HCT116 (cell line): ENCODE measurements at regions not wholly inside any gene's neighbourhood (a gene's known extent, or its start where the extent isn't known, plus 50 kb on each side); places are given as distances from the start of the nearest gene placed in this dataset.

Experiments used
- ATAC-seq: fragments of 200-7000 bp; cut with Tn5 transposase; 2 replicates; pipeline ENCODE4 v1.9.1; 2020; ENCODE audit warnings: mild to moderate bottlenecking, moderate library complexity
- BruUV-seq: library from RNA; stranded (reverse); fragments of 400-500 nt; replicated peaks from 2 replicates; lab custom pipeline; 2021; lab: Mats Ljungman, UMichigan
- CTCF ChIA-PET: fragments of 300-600 bp; sonication (Branson Sonifier 250); formaldehyde crosslinking; loops from one replicate; lab custom pipeline; 2021; ENCODE audit warnings: antibody characterized with exemption; lab: Charles Lee
- POLR2A ChIA-PET: fragments of 300-600, 350-600 bp; sonication (Branson Sonifier 250); formaldehyde crosslinking; loops from one replicate; lab custom pipeline; 2021; ENCODE audit warnings: antibody characterized with exemption; lab: Charles Lee
- RAD21 ChIA-PET, 2 experiments: fragments of 300-600 bp; sonication (Branson Sonifier 250); formaldehyde crosslinking; loops; one replicate each; lab custom pipeline; 2023; ENCODE audit warnings: low total read pairs in 2 of 2; ENCODE audit not compliant: uncharacterized antibody in 2 of 2, unreplicated experiment in 2 of 2, low non-redundant PET in 1 of 2; lab: Charles Lee
- DNase-seq: peaks from one replicate; pipeline ENCODE4 v3.0.0-alpha.2; 2010; ENCODE audit warnings: low read depth, low spot score
- H2AFZ ChIP-seq: fragments of 200-600 bp; shearing (Covaris generic), sonication (generic); 2 replicates; pipeline ENCODE4 v1.6.1; 2017; ENCODE audit warnings: low read depth, mixed run types, mixed read lengths, antibody characterized with exemption, low read length; ENCODE audit not compliant: poor library complexity, severe bottlenecking
- H3K27ac ChIP-seq: 2 replicates; pipeline ENCODE4 v1.5.1; 2012; ENCODE audit warnings: low read depth, low read length
- H3K27me3 ChIP-seq: fragments of 200-600 bp; sonication (generic); 2 replicates; pipeline ENCODE4 v1.6.1; 2016; ENCODE audit warnings: mixed run types, low read length, mixed read lengths; ENCODE audit not compliant: insufficient read depth
- H3K36me3 ChIP-seq, 2 experiments: fragments of 200-500 bp in 1 of 2; fragments of 200-600 bp in 1 of 2; sonication (Bioruptor generic) in 1 of 2; sonication (generic) in 1 of 2; 2 replicates each; pipeline versions ENCODE4 v1.5.1 to v1.6.1; 2014 to 2016; ENCODE audit warnings: low read length in 2 of 2, inconsistent platforms in 1 of 2, mixed read lengths in 1 of 2, mixed run types in 1 of 2; ENCODE audit not compliant: insufficient read depth in 2 of 2, control insufficient read depth in 1 of 2
- H3K4me1 ChIP-seq, 2 experiments: fragments of 200-600 bp in 1 of 2; sonication (generic) in 1 of 2; 2 replicates each; pipeline versions ENCODE4 v1.5.1 to v1.6.1; 2012 to 2017; ENCODE audit warnings: low read length in 2 of 2, inconsistent platforms in 1 of 2, mild to moderate bottlenecking in 1 of 2, mixed read lengths in 1 of 2, mixed run types in 1 of 2, moderate library complexity in 1 of 2; ENCODE audit not compliant: insufficient read depth in 2 of 2, control insufficient read depth in 1 of 2
- H3K4me2 ChIP-seq: fragments of 200-600 bp; sonication (generic); 2 replicates; pipeline ENCODE4 v1.6.1; 2017; ENCODE audit warnings: mixed run types, low read length, mixed read lengths
- H3K4me3 ChIP-seq, 2 experiments: fragments of 200-600 bp in 1 of 2; sonication (generic) in 1 of 2; replicated peaks in 1 of 2; 2 replicates each; pipeline ENCODE4 v1.5.1; 2011 to 2016; ENCODE audit warnings: low read length in 2 of 2, control low read depth in 1 of 2, low read depth in 1 of 2, mild to moderate bottlenecking in 1 of 2, mixed read lengths in 1 of 2, mixed run types in 1 of 2
- H3K79me2 ChIP-seq: fragments of 200-600 bp; sonication (generic); 2 replicates; pipeline ENCODE4 v1.6.1; 2017; ENCODE audit warnings: mild to moderate bottlenecking, mixed run types, low read length, moderate library complexity, mixed read lengths; ENCODE audit not compliant: insufficient read depth
- H3K9ac ChIP-seq: fragments of 200-600 bp; sonication (generic); 2 replicates; pipeline ENCODE4 v1.6.1; 2016; ENCODE audit warnings: low read length, mixed read lengths
- H3K9me2 ChIP-seq: fragments of 200-600 bp; sonication (generic), shearing (Covaris generic); 2 replicates; pipeline ENCODE4 v1.6.1; 2017; ENCODE audit warnings: mixed run types, mild to moderate bottlenecking, moderate library complexity; ENCODE audit not compliant: insufficient read depth
- H3K9me3 ChIP-seq, 2 experiments: fragments of 200-500 bp in 1 of 2; fragments of 200-600 bp in 1 of 2; sonication (Bioruptor generic) in 1 of 2; sonication (generic) in 1 of 2; 2 replicates each; pipeline ENCODE4 v1.6.1; 2014 to 2017; ENCODE audit warnings: low read length in 2 of 2, mixed read lengths in 2 of 2, inconsistent platforms in 1 of 2, low read depth in 1 of 2, mild to moderate bottlenecking in 1 of 2, mixed run types in 1 of 2, moderate library complexity in 1 of 2; ENCODE audit not compliant: control insufficient read depth in 1 of 2, insufficient read depth in 1 of 2
- H4K20me1 ChIP-seq: fragments of 200-600 bp; sonication (generic), shearing (Covaris generic); 2 replicates; pipeline ENCODE4 v1.6.1; 2017; ENCODE audit warnings: mixed run types, mild to moderate bottlenecking, moderate library complexity; ENCODE audit not compliant: insufficient read depth
- ATF3 ChIP-seq: IDR thresholded peaks from 2 replicates; pipeline ENCODE4 v1.6.1; 2012
- CBX3 ChIP-seq: IDR thresholded peaks from 2 replicates; pipeline ENCODE4 v1.6.1; 2012; ENCODE audit warnings: low read depth
- CTCF ChIP-seq, 3 experiments: fragments of 200-600 bp in 1 of 3; sonication (generic) in 1 of 3; IDR thresholded peaks in 2 of 3; conservative IDR thresholded peaks in 1 of 3; 2 replicates each; pipeline ENCODE4 v1.5.1; 2012 to 2017; ENCODE audit warnings: low read depth in 2 of 3, low read length in 2 of 3, antibody characterized with exemption in 1 of 3, borderline replicate concordance in 1 of 3, control low read depth in 1 of 3, mild to moderate bottlenecking in 1 of 3, mixed read lengths in 1 of 3, mixed run types in 1 of 3, moderate library complexity in 1 of 3; ENCODE audit not compliant: insufficient read depth in 1 of 3
- JUND ChIP-seq: IDR thresholded peaks from 2 replicates; pipeline ENCODE4 v1.6.1; 2012
- POLR2A ChIP-seq: IDR thresholded peaks from 2 replicates; pipeline ENCODE4 v1.7.0; 2011; ENCODE audit warnings: borderline replicate concordance; ENCODE audit not compliant: insufficient read depth, insufficient read length; ENCODE audit errors: extremely low read depth
- POLR2AphosphoS5 ChIP-seq: IDR thresholded peaks from 2 replicates; pipeline ENCODE4 v1.6.1; 2011; ENCODE audit warnings: mild to moderate bottlenecking, low read depth, low read length, moderate library complexity
- YY1 ChIP-seq: IDR thresholded peaks from 2 replicates; pipeline ENCODE4 v1.6.1; 2011; ENCODE audit warnings: low read length, low read depth, moderate library complexity, mild to moderate bottlenecking; ENCODE audit not compliant: insufficient replicate concordance; ENCODE audit errors: extremely low read depth
- ZFX ChIP-seq: fragments of 450-650 bp; IDR thresholded peaks from 2 replicates; pipeline ENCODE4 v1.6.1; 2017
- intact Hi-C: fragments of 100-400 bp; cut with micrococcal nuclease; formaldehyde crosslinking; loops from 2 replicates; pipeline ENCODE4 v1.10.0; 2022
- TF ChIP-seq, protein P1 (sequence below): IDR thresholded peaks from 2 replicates; pipeline ENCODE4 v1.6.1; 2012; ENCODE audit warnings: low read depth

DNA sequence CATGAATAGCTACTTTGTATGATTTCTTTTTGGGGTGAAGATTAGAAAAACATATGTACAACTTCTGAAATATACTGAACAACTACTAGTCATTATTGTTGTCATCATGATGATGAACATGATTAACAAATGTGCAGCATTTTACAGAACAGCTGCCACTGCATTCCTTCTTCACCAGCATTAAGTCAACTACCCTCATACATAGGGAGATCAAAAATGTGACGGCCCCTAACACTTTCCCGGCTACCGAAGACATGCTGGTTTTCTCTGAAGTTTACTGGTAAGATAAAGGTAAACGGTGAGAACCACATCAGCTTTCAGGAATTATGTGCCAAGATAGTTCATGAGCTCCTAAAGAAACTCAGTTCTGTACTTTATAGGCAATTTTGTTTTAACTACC is 121.0 kb upstream of the LRATD1 start (continued):
- TF ChIP-seq CTCF (IDR thresholded peaks at IDR 0.05 in 2 of 3, conservative IDR thresholded peaks at IDR 0.05 in 1 of 3; ENCODE audit: borderline replicate concordance in 1 of 3, insufficient read depth in 1 of 3, low read depth in 2 of 3, low read length in 2 of 3) (no peak), ATF3 (no peak), JUND (no peak), ZFX (no peak), CBX3 (no peak), POLR2AphosphoS5 (no peak), YY1 (no peak)
- TF ChIP-seq, protein P1, sequence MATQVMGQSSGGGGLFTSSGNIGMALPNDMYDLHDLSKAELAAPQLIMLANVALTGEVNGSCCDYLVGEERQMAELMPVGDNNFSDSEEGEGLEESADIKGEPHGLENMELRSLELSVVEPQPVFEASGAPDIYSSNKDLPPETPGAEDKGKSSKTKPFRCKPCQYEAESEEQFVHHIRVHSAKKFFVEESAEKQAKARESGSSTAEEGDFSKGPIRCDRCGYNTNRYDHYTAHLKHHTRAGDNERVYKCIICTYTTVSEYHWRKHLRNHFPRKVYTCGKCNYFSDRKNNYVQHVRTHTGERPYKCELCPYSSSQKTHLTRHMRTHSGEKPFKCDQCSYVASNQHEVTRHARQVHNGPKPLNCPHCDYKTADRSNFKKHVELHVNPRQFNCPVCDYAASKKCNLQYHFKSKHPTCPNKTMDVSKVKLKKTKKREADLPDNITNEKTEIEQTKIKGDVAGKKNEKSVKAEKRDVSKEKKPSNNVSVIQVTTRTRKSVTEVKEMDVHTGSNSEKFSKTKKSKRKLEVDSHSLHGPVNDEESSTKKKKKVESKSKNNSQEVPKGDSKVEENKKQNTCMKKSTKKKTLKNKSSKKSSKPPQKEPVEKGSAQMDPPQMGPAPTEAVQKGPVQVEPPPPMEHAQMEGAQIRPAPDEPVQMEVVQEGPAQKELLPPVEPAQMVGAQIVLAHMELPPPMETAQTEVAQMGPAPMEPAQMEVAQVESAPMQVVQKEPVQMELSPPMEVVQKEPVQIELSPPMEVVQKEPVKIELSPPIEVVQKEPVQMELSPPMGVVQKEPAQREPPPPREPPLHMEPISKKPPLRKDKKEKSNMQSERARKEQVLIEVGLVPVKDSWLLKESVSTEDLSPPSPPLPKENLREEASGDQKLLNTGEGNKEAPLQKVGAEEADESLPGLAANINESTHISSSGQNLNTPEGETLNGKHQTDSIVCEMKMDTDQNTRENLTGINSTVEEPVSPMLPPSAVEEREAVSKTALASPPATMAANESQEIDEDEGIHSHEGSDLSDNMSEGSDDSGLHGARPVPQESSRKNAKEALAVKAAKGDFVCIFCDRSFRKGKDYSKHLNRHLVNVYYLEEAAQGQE: no peak
- TF ChIP-seq, all 23 proteins: peak for 0

GRCh38 chr2:14513903-14514302 is 118.6 kb upstream of the LRATD1 start:
- H3K36me3 ChIP-seq: no peaks in the 10 kb centered on the region
- H2AFZ ChIP-seq: no peak overlapping the region
- H4K20me1 ChIP-seq: no peaks in the 10 kb centered on the region
- H3K4me2 ChIP-seq: no peak overlapping the region
- TF ChIP-seq, protein P1: no peak
- TF ChIP-seq POLR2A: no peak
- ChIA-PET POLR2A (no interaction called here), RAD21 (no interaction called here), CTCF (no interaction called here)
- H3K9ac ChIP-seq: no peak overlapping the region
- H3K27ac ChIP-seq: no peak overlapping the region
- H3K9me3 ChIP-seq: peaks cover 10 to 18% of the 10 kb centered on the region in 2 experiments; a peak in 2 of 4 replicates
- no peaks in the 10 kb centered on the region for H3K27me3 ChIP-seq
- no peaks in the 10 kb centered on the region for H3K79me2 ChIP-seq
- no peaks in the 10 kb centered on the region for H3K9me2 ChIP-seq
- no peak for ATAC-seq
- no TSS peak for BruUV-seq
- no peaks in the 10 kb centered on the region for H3K4me1 ChIP-seq
- no peak for DNase-seq
- H3K4me3 ChIP-seq: no peak overlapping the region
- intact Hi-C loops: no loop called here
